ENCODE measurements at regions not wholly inside any gene's neighbourhood (a gene's known extent, or its start where the extent isn't known, plus 50 kb on each side); places are given as distances from the start of the nearest gene placed in this dataset.

DNA sequence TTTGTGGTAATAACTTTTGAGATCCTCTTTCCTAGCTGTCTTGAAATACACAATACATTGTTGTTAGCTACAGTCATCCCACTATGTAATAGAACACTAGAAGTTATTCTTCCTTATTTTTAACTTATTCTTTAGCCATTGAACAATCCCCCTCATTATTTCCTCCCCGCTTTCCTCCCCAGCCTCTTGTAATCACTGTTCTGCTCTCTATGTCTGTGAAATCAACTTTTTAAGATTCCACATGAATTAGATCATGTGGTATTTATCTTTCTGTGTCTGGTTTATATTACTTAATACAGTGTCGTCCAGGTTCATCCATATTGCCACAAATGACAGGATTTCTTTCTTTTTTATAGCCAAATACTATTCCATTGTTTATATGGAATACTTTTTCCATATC lies 72.9 kb downstream of the SLC10A2 start:
- DNase-seq, result no peak

GRCh38 chr13:102984210-102984609 lies 82.0 kb downstream of the SLC10A2 start:
- no peak for DNase-seq

- no peak for DNase-seq
These were observed 82.7 kb downstream of the SLC10A2 start for GRCh38 chr13:102983496-102983895.

DNA sequence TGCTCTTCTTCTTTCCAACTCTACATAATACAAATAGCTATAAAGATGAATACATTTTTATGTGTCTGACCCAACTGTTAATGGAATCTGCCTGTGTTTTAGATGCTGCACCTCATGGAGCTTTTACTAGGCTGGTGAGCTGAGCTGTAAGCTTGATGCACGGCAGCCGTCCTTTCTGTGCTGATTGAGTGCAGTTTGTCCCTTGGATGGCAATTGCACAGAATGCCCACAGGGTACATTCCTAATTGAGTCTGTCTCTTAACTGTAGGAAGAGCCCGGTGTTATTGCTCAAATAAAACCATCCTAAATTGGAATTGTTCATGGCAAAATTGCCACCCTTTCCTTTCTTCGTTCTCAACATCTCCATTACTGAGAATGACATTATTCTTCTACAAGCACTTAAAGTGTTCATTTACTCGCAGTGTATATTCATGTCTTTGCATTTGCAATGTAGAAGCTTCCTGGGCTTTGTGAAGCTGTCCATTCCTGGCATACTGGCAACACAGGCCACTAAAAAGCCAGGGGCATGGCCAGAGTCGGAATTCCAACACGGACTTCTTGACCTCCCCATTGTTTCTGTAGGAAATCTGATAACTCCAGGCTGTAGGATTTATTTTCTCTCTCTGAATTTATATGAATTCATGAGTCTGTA lies 85.8 kb downstream of the SLC10A2 start:
- no peak for DNase-seq

- no peak for DNase-seq
These were observed 88.0 kb downstream of the SLC10A2 start for GRCh38 chr13:102978168-102978567.

GRCh38 chr13:102977471-102977870 lies 88.7 kb downstream of the SLC10A2 start:
- no peak for DNase-seq

GRCh38 chr13:102974317-102975087 lies 91.7 kb downstream of the SLC10A2 start:
- peak in 1 of 56 donors; percentile 1 for DNase-seq

DNA sequence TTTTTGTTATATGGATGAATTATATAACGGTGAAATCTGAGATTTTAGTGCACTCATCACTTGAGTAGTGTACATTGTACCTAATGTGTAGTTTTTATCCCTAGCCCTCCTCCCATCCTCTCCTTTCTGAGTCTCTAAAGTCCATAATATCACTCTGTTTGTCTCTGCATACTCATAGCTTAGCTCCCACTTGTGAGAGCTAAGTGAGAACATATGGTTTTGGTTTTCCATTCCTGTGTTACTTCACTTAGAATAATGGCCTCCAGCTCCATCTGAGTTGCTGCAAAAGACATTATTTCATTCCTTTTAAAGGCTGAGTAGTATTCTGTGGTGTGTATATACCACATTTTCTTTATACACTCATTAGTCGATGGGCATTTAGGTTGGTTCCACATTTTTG lies 94.0 kb downstream of the SLC10A2 start:
- no peak for DNase-seq

DNA sequence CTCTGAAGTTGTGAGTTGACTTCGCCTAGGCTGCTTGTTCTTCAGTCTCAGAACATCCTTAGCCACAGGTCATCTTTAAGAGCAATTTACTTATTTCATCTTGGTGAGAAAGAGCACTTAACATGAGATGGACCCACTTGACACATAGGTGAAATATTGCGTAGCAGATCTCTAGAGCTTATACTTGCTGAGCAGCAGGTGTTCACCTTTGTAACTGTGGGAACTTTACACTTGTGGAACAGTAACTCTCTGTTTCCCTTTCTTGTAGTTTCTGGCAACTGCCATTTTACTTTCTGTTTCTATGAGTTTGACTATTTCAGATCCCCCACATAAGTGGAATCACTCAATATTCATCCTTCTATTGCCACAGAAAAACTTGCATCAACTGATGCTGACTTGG lies 95.7 kb downstream of the SLC10A2 start:
- no peak for DNase-seq

GRCh38 chr13:102968572-102969228 lies 97.5 kb downstream of the SLC10A2 start:
- no peak for DNase-seq

DNA sequence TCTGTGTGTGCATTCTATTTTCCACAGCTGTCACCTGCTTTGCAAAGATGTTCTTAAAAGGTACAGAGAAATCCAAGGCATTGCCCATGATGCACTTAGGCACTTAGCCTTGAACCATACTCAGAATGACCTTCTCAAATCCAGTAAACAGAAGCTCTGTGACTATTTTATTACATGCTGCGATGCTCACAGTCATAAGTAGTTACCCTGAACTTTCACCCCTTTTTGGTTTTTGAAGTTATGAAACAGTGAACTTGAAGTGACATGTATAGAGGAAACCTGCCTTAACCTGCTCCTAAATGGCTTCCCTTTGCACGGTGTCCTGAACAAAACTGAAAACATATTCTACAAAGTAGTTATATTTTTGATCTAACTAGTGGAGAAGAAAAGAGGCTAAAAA lies 100.4 kb downstream of the SLC10A2 start:
- DNase-seq, result no peak

- no peak for DNase-seq
These were observed 103.8 kb downstream of the SLC10A2 start for GRCh38 chr13:102962430-102962829.

DNA sequence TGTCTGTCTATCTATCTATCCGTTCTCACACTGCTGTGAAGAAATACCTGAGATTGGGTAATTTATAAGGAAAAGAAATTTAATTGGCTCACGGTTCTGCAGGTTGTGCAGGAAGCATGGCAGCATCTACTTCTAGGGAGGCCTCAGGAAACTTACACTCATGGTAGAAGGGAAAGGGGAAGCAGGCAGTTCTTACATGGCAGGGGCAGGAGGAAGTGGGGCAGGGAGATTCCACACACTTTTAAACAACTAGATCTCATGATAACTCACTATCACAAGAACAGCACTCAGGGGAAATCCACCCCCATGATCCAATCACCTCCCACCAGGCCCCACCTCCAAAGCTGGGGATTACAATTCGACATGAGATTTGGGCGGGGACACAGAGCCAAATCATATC lies 105.3 kb downstream of the SLC10A2 start:
- no peak for DNase-seq

GRCh38 chr13:102956449-102956848 lies 109.8 kb downstream of the SLC10A2 start:
- no peak for DNase-seq

- no peak for DNase-seq
These were observed 108.5 kb downstream of the ERCC5 start for GRCh38 chr13:102954350-102954749.

DNA sequence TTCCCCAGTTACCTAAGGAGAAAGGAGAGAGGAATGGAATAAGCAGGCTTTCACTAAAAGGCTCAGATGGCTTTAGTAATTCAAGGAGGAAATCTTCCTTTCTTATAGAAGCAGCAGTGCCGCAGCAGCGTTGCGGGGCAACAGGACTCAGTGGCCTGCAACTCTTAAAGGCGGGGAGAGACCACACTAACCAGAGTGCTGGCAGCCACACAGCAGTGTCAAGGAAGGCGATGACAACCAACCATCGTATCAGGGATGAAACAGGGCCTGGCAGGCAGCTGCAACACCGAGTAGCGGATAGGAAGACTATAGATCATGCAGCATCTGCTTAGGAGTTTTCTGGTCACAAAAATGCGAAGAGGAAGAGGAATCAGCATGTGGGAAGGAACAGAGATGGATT lies 106.0 kb downstream of the ERCC5 start:
- DNase-seq, result no peak

- DNase-seq, result peak in 53 of 56 donors; percentile 0 to 87 (median 49)
These were observed 102.0 kb downstream of the ERCC5 start for GRCh38 chr13:102947745-102948405.

DNA sequence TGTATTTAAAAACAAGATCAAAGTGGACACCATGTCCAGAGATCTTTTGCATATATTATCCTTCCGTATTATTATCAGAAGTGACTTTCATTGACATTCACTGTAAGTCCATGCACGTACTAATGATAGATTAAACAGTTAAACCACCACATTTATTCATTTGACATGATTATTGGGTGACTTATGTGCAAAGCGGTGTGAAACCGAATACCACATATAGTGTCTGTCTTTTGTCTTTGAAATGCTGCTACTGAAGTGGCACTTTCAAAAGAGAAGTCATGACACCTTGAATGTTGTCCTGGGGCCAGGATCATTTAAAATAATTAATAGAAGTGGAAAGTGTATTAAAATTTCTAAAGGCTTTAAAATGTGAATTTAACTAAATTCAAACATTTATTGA lies 100.1 kb downstream of the ERCC5 start:
- DNase-seq, result no peak

DNA sequence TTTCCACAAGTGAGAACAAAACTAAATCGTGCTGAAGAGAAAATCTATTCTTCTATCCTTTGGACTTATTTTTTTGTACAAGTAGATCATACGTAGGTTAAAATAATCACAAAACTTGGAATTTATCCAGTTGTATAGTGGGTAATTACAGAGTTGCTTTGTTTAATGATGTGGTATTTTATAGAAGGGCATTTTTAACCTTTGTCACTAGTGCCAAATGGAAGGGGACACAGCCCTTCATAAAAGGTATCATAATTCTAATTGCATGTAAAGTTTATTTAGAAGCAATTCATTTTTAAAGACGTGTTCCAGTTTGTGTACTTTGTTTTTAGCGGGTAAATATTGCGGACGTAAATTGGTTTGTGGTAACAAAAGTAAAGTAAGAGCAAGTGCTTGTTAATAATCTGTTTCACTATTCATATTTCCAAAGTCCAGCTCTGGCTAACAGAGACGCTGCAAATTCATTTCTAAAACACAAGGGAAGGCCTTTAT lies 99.5 kb downstream of the ERCC5 start:
- DNase-seq, result no peak

DNA sequence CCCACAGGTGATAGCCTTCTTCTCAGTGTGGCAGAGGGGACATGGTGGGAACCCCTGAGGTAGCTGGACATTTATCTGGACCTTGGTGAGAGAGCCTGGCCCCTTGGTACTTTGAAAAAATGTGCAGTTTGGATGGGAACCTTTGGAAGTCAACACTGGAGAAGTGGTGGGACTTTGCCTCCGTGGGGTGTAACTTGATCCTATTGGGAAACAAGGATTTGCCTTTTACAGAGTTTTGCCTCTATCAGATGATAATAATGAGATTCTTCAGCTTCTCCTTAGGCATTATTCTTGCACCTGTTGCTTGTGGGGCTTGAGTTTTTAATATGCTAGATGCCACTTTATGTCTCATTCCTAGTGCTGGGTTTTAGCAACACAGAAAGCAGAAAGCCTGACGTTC lies 99.0 kb downstream of the ERCC5 start:
- no peak for DNase-seq

DNA sequence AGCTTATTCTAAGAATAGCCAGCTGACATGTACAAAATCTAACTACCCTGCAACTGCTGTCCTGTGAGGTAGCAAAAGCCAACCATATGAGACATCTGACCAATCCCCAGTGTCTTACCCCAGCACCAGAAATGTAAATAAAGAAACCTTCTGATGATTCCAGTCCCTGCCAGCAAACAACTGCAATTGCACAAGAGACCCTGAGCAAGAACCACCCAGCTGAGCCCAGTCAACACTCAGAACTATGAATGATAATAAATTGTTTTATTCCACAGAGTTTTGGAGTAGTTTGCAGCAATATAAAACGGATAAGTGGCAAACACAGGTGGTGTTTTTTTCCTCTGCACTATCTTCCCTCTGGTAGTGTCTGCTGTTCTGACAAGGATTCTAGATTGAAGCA lies 94.9 kb downstream of the ERCC5 start:
- DNase-seq, result no peak

DNA sequence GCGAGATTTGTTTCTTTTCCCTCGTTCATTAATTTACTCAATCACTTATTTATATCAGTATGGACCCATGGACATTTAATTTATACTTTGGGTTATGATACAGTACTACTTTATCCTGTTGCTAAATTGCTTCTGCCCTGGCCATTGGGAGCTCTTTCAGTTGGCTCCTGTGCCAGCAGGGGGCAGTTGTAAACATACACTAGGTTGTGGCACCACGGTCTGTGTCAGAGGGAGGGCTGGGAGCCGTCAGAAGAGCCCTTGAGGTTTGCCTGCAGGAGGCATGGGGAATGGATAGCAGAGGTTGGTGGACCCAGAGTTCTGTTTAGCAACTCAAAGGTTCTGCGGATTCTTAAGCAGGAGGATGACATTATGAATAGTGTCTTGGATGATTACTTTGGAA lies 94.3 kb downstream of the ERCC5 start:
- no peak for DNase-seq
